H1 (cell line): ENCODE measurements at regions not wholly inside any gene's neighbourhood (a gene's known extent, or its start where the extent isn't known, plus 50 kb on each side); places are given as distances from the start of the nearest gene placed in this dataset.

Experiments used
- NANOG ChIP-seq: IDR thresholded peaks from 2 replicates; pipeline ENCODE4 v1.6.1; 2011; ENCODE audit warnings: low read length, low read depth, mild to moderate bottlenecking, inconsistent platforms; ENCODE audit not compliant: insufficient read depth, poor library complexity, severe bottlenecking
- RNF2 ChIP-seq: fragments of 200-900, 300-1000 bp; sonication (generic); IDR thresholded peaks from 2 replicates; pipeline ENCODE4 v1.7.1; 2016; ENCODE audit warnings: borderline replicate concordance, low read depth, mild to moderate bottlenecking, antibody characterized with exemption, low read length; ENCODE audit not compliant: poor library complexity, severe bottlenecking; ENCODE audit errors: missing control alignments
- TBP ChIP-seq: IDR thresholded peaks from 2 replicates; pipeline ENCODE4 v1.6.1; 2011; ENCODE audit warnings: low read depth, low read length, improper control_type of control experiment

DNA sequence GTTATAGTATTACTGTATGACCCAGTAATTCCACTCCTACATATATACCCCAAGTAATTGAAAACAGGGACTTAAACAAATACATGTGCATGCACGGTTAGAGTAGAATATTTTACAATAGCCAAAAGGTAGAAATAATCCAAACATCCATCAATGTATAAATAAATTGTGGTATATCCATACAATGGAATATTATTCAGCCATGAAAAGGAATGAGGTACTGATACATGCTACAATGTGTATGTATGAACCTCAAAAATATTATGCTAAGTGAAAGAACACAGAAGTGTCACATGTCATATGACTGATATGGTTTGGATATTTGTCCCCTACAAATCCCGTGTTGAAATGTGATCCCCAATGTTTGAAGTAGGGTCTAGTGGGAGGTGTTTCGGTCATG is 560.8 kb upstream of the LARGE1 start (continued):
- TF ChIP-seq NANOG (no peak), TBP (no peak), RNF2 (no peak)
